Keratinocyte (primary cell): ENCODE measurements at regions not wholly inside any gene's neighbourhood (a gene's known extent, or its start where the extent isn't known, plus 50 kb on each side); places are given as distances from the start of the nearest gene placed in this dataset.

ENCODE experiments used
- EZH2 ChIP-seq: IDR thresholded peaks from one replicate; pipeline ENCODE4 v1.6.1; 2012; ENCODE audit warnings: inconsistent platforms, mild to moderate bottlenecking, low read length, moderate library complexity
- TF ChIP-seq, protein P1 (sequence below), 3 experiments: IDR thresholded peaks in 1 of 3; conservative IDR thresholded peaks in 1 of 3; optimal IDR thresholded peaks in 1 of 3; 2 replicates in 2 of 3; 3 replicates in 1 of 3; pipeline versions ENCODE3 to v1.5.1; 2011; ENCODE audit warnings: low read length in 3 of 3, mild to moderate bottlenecking in 3 of 3, moderate library complexity in 2 of 3, control low read depth in 1 of 3, inconsistent platforms in 1 of 3; ENCODE audit not compliant: insufficient read depth in 2 of 3; ENCODE audit errors: extremely low read depth in 1 of 3

DNA sequence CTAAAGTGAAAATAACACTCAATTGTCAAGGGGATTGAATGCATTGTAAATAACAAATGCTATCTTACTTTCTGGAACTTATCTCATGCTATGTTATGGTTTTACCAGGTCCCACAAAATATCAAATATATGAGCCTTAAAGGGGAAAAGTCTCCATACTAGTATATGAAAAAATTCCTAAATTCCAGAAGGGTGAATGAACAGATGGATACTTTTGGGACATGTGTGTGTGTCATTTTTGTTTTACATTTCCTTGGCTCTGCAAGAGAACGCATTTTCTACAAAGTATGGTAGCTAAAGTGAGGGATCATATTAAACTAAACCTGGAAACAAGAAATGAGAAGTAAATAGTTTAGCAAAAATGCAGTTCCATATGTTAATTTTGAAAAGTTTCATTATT is 682.8 kb downstream of the INHBA start:
- TF ChIP-seq, protein P1, sequence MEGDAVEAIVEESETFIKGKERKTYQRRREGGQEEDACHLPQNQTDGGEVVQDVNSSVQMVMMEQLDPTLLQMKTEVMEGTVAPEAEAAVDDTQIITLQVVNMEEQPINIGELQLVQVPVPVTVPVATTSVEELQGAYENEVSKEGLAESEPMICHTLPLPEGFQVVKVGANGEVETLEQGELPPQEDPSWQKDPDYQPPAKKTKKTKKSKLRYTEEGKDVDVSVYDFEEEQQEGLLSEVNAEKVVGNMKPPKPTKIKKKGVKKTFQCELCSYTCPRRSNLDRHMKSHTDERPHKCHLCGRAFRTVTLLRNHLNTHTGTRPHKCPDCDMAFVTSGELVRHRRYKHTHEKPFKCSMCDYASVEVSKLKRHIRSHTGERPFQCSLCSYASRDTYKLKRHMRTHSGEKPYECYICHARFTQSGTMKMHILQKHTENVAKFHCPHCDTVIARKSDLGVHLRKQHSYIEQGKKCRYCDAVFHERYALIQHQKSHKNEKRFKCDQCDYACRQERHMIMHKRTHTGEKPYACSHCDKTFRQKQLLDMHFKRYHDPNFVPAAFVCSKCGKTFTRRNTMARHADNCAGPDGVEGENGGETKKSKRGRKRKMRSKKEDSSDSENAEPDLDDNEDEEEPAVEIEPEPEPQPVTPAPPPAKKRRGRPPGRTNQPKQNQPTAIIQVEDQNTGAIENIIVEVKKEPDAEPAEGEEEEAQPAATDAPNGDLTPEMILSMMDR (optimal IDR thresholded peaks at IDR 0.05 in 1 of 3, IDR thresholded peaks at IDR 0.05 in 1 of 3, conservative IDR thresholded peaks at IDR 0.05 in 1 of 3; ENCODE audit: extremely low read depth in 1 of 3, insufficient read depth in 2 of 3, low read length in 3 of 3): no peak
- TF ChIP-seq EZH2: no peak
